Parathyroid adenoma (tissue), 2 donors: ENCODE measurements at regions not wholly inside any gene's neighbourhood (a gene's known extent, or its start where the extent isn't known, plus 50 kb on each side); places are given as distances from the start of the nearest gene placed in this dataset.
A peak's percentile ranks its signal among the peaks of the same experiment; 100 is the strongest.

ENCODE experiments used
- H2AFZ ChIP-seq: fragments of 300-600 bp; sonication (generic); one replicate; pipeline ENCODE4 v1.7.0; 2017; ENCODE audit warnings: antibody characterized with exemption, mild to moderate bottlenecking
- H3K27ac ChIP-seq: fragments of 300-600 bp; sonication (generic); one replicate; pipeline ENCODE4 v1.7.0; 2017
- H3K27me3 ChIP-seq: fragments of 300-600 bp; sonication (generic); one replicate; pipeline ENCODE4 v1.7.0; 2017; ENCODE audit warnings: low read length; ENCODE audit not compliant: control insufficient read depth, insufficient read depth
- H3K36me3 ChIP-seq: fragments of 300-600 bp; sonication (generic); one replicate; pipeline ENCODE4 v1.7.0; 2017; ENCODE audit warnings: low read length; ENCODE audit not compliant: control insufficient read depth, insufficient read depth
- H3K4me1 ChIP-seq: fragments of 300-600 bp; sonication (generic); one replicate; pipeline ENCODE4 v1.7.0; 2017; ENCODE audit warnings: control low read depth
- H3K4me2 ChIP-seq: fragments of 300-600 bp; sonication (generic); one replicate; pipeline ENCODE4 v1.7.0; 2017; ENCODE audit warnings: low read length
- H3K4me3 ChIP-seq: fragments of 300-600 bp; sonication (generic); one replicate; pipeline ENCODE4 v1.7.0; 2017; ENCODE audit warnings: low read depth, low read length
- H3K79me2 ChIP-seq: fragments of 300-600 bp; sonication (generic); one replicate; pipeline ENCODE4 v1.7.0; 2017; ENCODE audit warnings: control low read depth
- H3K9ac ChIP-seq: fragments of 300-600 bp; sonication (generic); one replicate; pipeline ENCODE4 v1.7.0; 2017; ENCODE audit warnings: mild to moderate bottlenecking
- H3K9me3 ChIP-seq: fragments of 300-600 bp; sonication (generic); one replicate; pipeline ENCODE4 v1.7.0; 2017; ENCODE audit warnings: low read length; ENCODE audit not compliant: control insufficient read depth
- CTCF ChIP-seq: fragments of 300-600 bp; sonication (generic); IDR thresholded peaks from one replicate; pipeline ENCODE4 v1.7.0; 2017; ENCODE audit warnings: antibody characterized with exemption, mild to moderate bottlenecking
- donor health status: primary hyperparathyroidism.

- TF ChIP-seq CTCF: no peak
- no peaks in the 10 kb centered on the region for H3K27me3 ChIP-seq
- no peak overlapping the region for H3K9ac ChIP-seq
- H3K4me1 ChIP-seq: no peaks in the 10 kb centered on the region
- H2AFZ ChIP-seq: no peak overlapping the region
- no peaks in the 10 kb centered on the region for H3K36me3 ChIP-seq
- no peak overlapping the region for H3K27ac ChIP-seq
- no peaks in the 10 kb centered on the region for H3K79me2 ChIP-seq
- H3K4me3 ChIP-seq: no peak overlapping the region
- no peaks in the 10 kb centered on the region for H3K9me3 ChIP-seq
- no peak overlapping the region for H3K4me2 ChIP-seq
These were observed 415.2 kb upstream of the NR3C2 start for GRCh38 chr4:148857239-148857972.

- no peak overlapping the region for H3K4me2 ChIP-seq
- H3K9me3 ChIP-seq: no peaks in the 10 kb centered on the region
- no peaks in the 10 kb centered on the region for H3K79me2 ChIP-seq
- no peaks in the 10 kb centered on the region for H3K4me1 ChIP-seq
- H3K27ac ChIP-seq: no peak overlapping the region
- no peak overlapping the region for H2AFZ ChIP-seq
- no peak overlapping the region for H3K9ac ChIP-seq
- no peaks in the 10 kb centered on the region for H3K36me3 ChIP-seq
- TF ChIP-seq CTCF: no peak
- no peak overlapping the region for H3K4me3 ChIP-seq
- no peaks in the 10 kb centered on the region for H3K27me3 ChIP-seq
These were observed 412.0 kb upstream of the NR3C2 start for GRCh38 chr4:148854203-148854602.

GRCh38 chr4:148852092-148852699 lies 410.0 kb upstream of the NR3C2 start:
- H3K27me3 ChIP-seq: no peaks in the 10 kb centered on the region
- no peaks in the 10 kb centered on the region for H3K79me2 ChIP-seq
- H2AFZ ChIP-seq: no peak overlapping the region
- H3K9me3 ChIP-seq: no peaks in the 10 kb centered on the region
- no peaks in the 10 kb centered on the region for H3K4me1 ChIP-seq
- no peak overlapping the region for H3K4me3 ChIP-seq
- no peak overlapping the region for H3K4me2 ChIP-seq
- H3K9ac ChIP-seq: no peak overlapping the region
- TF ChIP-seq CTCF: no peak
- no peak overlapping the region for H3K27ac ChIP-seq
- H3K36me3 ChIP-seq: no peaks in the 10 kb centered on the region

GRCh38 chr4:148850257-148850995 lies 408.2 kb upstream of the NR3C2 start:
- no peaks in the 10 kb centered on the region for H3K79me2 ChIP-seq
- no peaks in the 10 kb centered on the region for H3K36me3 ChIP-seq
- H3K4me1 ChIP-seq: no peaks in the 10 kb centered on the region
- TF ChIP-seq CTCF: no peak
- H2AFZ ChIP-seq: no peak overlapping the region
- H3K4me3 ChIP-seq: no peak overlapping the region
- no peaks in the 10 kb centered on the region for H3K9me3 ChIP-seq
- H3K27me3 ChIP-seq: no peaks in the 10 kb centered on the region
- no peak overlapping the region for H3K27ac ChIP-seq
- H3K4me2 ChIP-seq: peak overlapping the region; percentile 26
- no peak overlapping the region for H3K9ac ChIP-seq
